ENCODE measurements at regions not wholly inside any gene's neighbourhood (a gene's known extent, or its start where the extent isn't known, plus 50 kb on each side); places are given as distances from the start of the nearest gene placed in this dataset.

GRCh38 chr20:22846863-22847262 lies 188.2 kb upstream of the SSTR4 start:
- DNase-seq, result no peak

More at GRCh38 chr20:22846863-22847262, 188.2 kb upstream of the SSTR4 start:
- Histone ChIP-seq H3K27me3 (ENCODE audit: insufficient read depth, low read length) (no peaks in the 10 kb centered on the region), H2BK15ac (ENCODE audit: low read depth, low read length) (no peak overlapping the region), H4K91ac (ENCODE audit: insufficient read length, low read depth, low read length) (no peak overlapping the region), H3T11ph (ENCODE audit: low read length) (no peak overlapping the region), H4K5ac (ENCODE audit: insufficient read length, low read depth, low read length) (no peak overlapping the region), H2BK5ac (ENCODE audit: insufficient read length, low read length) (no peak overlapping the region), H2AFZ (ENCODE audit: low read length) (no peak overlapping the region), H3K9ac (ENCODE audit: extremely low read depth, insufficient read length, low read length) (no peak overlapping the region), H3K9me3 (ENCODE audit: control insufficient read depth, low read depth, low read length) (no peaks in the 10 kb centered on the region), H3K56ac (ENCODE audit: insufficient read length, low read depth, low read length) (no peak overlapping the region), H3K23me2 (ENCODE audit: insufficient read length, low read depth, low read length, poor library complexity, severe bottlenecking) (no peaks in the 10 kb centered on the region), H3K4me2 (ENCODE audit: insufficient read depth, insufficient read length, low read length) (no peak overlapping the region), H3K4me1 (ENCODE audit: insufficient read depth, low read length) (no peaks in the 10 kb centered on the region), H3K23ac (ENCODE audit: insufficient read length, low read depth, low read length) (no peak overlapping the region), H3K79me1 (ENCODE audit: insufficient read depth, low read depth, low read length, poor library complexity, severe bottlenecking) (no peaks in the 10 kb centered on the region), H2BK12ac (ENCODE audit: insufficient read length, low read depth, low read length) (no peak overlapping the region), H4K8ac (replicated peaks; ENCODE audit: insufficient read length, low read depth, low read length) (no peak overlapping the region), H2BK20ac (ENCODE audit: low read depth, low read length, poor library complexity, severe bottlenecking) (no peak overlapping the region), H3K27ac (ENCODE audit: insufficient read length, low read depth, low read length) (no peak overlapping the region), H2AK5ac (ENCODE audit: insufficient read length, low read length) (no peak overlapping the region), H3K4ac (ENCODE audit: low read depth, low read length) (no peak overlapping the region), H3K18ac (ENCODE audit: insufficient read length, low read depth, low read length) (no peak overlapping the region), H4K20me1 (ENCODE audit: control insufficient read depth, insufficient read depth, insufficient read length) (no peaks in the 10 kb centered on the region), H2BK120ac (ENCODE audit: low read depth, low read length, poor library complexity, severe bottlenecking) (no peak overlapping the region), H3K79me2 (ENCODE audit: insufficient read depth, low read length) (no peaks in the 10 kb centered on the region), H3K14ac (ENCODE audit: insufficient read depth, low read length) (no peak overlapping the region)
- Mint-ChIP-seq H3K36me3 (ENCODE audit: insufficient read depth in 1 of 3, low read depth in 3 of 3) (no peaks in the 10 kb centered on the region; a peak in 1 of 7 replicates), H3K4me1 (no peaks in the 10 kb centered on the region), H3K4me3 (no peak overlapping the region), H3K27ac (no peak overlapping the region), H3K27me3 (ENCODE audit: low read depth) (peaks cover 7% of the 10 kb centered on the region), H3K9me3 (no peaks in the 10 kb centered on the region; a peak in 2 of 5 replicates)
- TF ChIP-seq CTCF (conservative IDR thresholded peaks at IDR 0.05), result no peak
- no CpG with 5 or more reads among the region's 3 CpGs for WGBS (ENCODE audit: extremely low coverage, insufficient read length, low lambda C conversion rate)
